GM23338 (cell line): ENCODE measurements at regions not wholly inside any gene's neighbourhood (a gene's known extent, or its start where the extent isn't known, plus 50 kb on each side); places are given as distances from the start of the nearest gene placed in this dataset.

Experiments used
- ATAC-seq: fragments of 200-7000 bp; cut with Tn5 transposase; 3 replicates; pipeline ENCODE4 v1.9.1; 2020
- DNase-seq: peaks from one replicate; pipeline ENCODE4 v3.0.0-alpha.2; 2015; ENCODE audit warnings: low spot score
- H2AFZ ChIP-seq: fragments of 200-600 bp; sonication (generic); 2 replicates; pipeline ENCODE4 v1.8.0; 2016; ENCODE audit warnings: antibody characterized with exemption, mild to moderate bottlenecking, moderate library complexity
- H3F3A ChIP-seq: fragments of 200-600 bp; sonication (generic); replicated peaks from 2 replicates; pipeline ENCODE4 v1.8.0; 2017; ENCODE audit warnings: antibody characterized with exemption, mixed run types, low read depth
- H3K27ac ChIP-seq: fragments of 200-600 bp; sonication (generic); 2 replicates; pipeline ENCODE4 v1.6.1; 2016; ENCODE audit warnings: low read depth
- H3K27me3 ChIP-seq: fragments of 200-600 bp; sonication (generic); 2 replicates; pipeline ENCODE4 v1.8.0; 2016; ENCODE audit warnings: mild to moderate bottlenecking, mixed run types, moderate library complexity; ENCODE audit not compliant: insufficient read depth
- H3K36me3 ChIP-seq: fragments of 200-600 bp; sonication (generic); 2 replicates; pipeline ENCODE4 v1.8.0; 2016; ENCODE audit warnings: mild to moderate bottlenecking; ENCODE audit not compliant: insufficient read depth
- H3K4me1 ChIP-seq: fragments of 200-600 bp; sonication (generic); 2 replicates; pipeline ENCODE4 v1.8.0; 2016; ENCODE audit warnings: mild to moderate bottlenecking, moderate library complexity; ENCODE audit not compliant: insufficient read depth
- H3K4me2 ChIP-seq: fragments of 200-600 bp; sonication (generic); 2 replicates; pipeline ENCODE4 v1.7.1; 2017; ENCODE audit warnings: mixed run types
- H3K4me3 ChIP-seq: fragments of 200-600 bp; sonication (generic); 2 replicates; pipeline ENCODE4 v1.6.1; 2016; ENCODE audit warnings: mixed run types
- H3K79me2 ChIP-seq: fragments of 200-600 bp; sonication (generic); replicated peaks from 2 replicates; pipeline ENCODE4 v1.8.0; 2017; ENCODE audit warnings: mild to moderate bottlenecking; ENCODE audit not compliant: insufficient read depth
- H3K9me2 ChIP-seq: fragments of 200-600 bp; sonication (generic); 2 replicates; pipeline ENCODE4 v1.8.0; 2017; ENCODE audit not compliant: insufficient read depth
- H4K20me1 ChIP-seq: fragments of 200-600 bp; sonication (generic); replicated peaks from 2 replicates; pipeline ENCODE4 v1.8.0; 2017; ENCODE audit warnings: mild to moderate bottlenecking; ENCODE audit not compliant: insufficient read depth
- H3K27ac Mint-ChIP-seq: 2 replicates; pipeline ENCODE4 v1.8.0; 2020; ENCODE audit warnings: inconsistent platforms, mild to moderate bottlenecking, moderate library complexity, mixed read lengths
- H3K27me3 Mint-ChIP-seq: 3 replicates; pipeline ENCODE4 v1.8.0; 2022; ENCODE audit warnings: low read depth, mild to moderate bottlenecking, moderate library complexity, mixed read lengths, inconsistent platforms; ENCODE audit not compliant: insufficient read depth, poor library complexity
- H3K36me3 Mint-ChIP-seq: 3 replicates; pipeline ENCODE4 v1.8.0; 2021; ENCODE audit warnings: low read depth, mild to moderate bottlenecking, inconsistent platforms, moderate library complexity, mixed read lengths
- H3K4me1 Mint-ChIP-seq: 3 replicates; pipeline ENCODE4 v1.8.0; 2020; ENCODE audit warnings: mild to moderate bottlenecking, inconsistent platforms, mixed read lengths
- H3K4me3 Mint-ChIP-seq: 3 replicates; pipeline ENCODE4 v1.8.0; 2021; ENCODE audit warnings: moderate library complexity, mild to moderate bottlenecking, inconsistent platforms, mixed read lengths
- H3K9me3 Mint-ChIP-seq: 3 replicates; pipeline ENCODE4 v1.8.0; 2020; ENCODE audit warnings: moderate library complexity, mild to moderate bottlenecking, inconsistent platforms, mixed read lengths
- CREB1 ChIP-seq: fragments of 250-450 bp; sonication (Bioruptor Pico); IDR thresholded peaks from 2 replicates; pipeline ENCODE4 v1.5.0; 2020; ENCODE audit warnings: low read depth, mild to moderate bottlenecking, moderate library complexity
- CTCF ChIP-seq, 2 experiments: fragments of 200-600 bp in 1 of 2; sonication (generic) in 1 of 2; conservative IDR thresholded peaks; 2 replicates each; pipeline versions ENCODE4 v1.5.1 to v1.6.1; 2016 to 2017; ENCODE audit warnings: antibody characterized with exemption in 2 of 2, low read depth in 2 of 2, mild to moderate bottlenecking in 2 of 2, moderate library complexity in 1 of 2
- ETS1 ChIP-seq: IDR thresholded peaks from 2 replicates; pipeline ENCODE4 v1.6.1; 2016; ENCODE audit warnings: antibody characterized with exemption
- EZH2 ChIP-seq: fragments of 200-600 bp; sonication (generic); IDR thresholded peaks from one replicate; pipeline ENCODE4 v1.8.0; 2017; ENCODE audit warnings: antibody characterized with exemption, mild to moderate bottlenecking, low read depth; ENCODE audit not compliant: unreplicated experiment
- EZH2phosphoT487 ChIP-seq: fragments of 200-600 bp; sonication (generic); IDR thresholded peaks from one replicate; pipeline ENCODE4 v1.8.1; 2018; ENCODE audit warnings: antibody characterized with exemption; ENCODE audit not compliant: unreplicated experiment
- JUNB ChIP-seq: IDR thresholded peaks from one replicate; pipeline ENCODE4 v1.6.1; 2016; ENCODE audit warnings: antibody characterized with exemption; ENCODE audit not compliant: unreplicated experiment
- NANOG ChIP-seq: IDR thresholded peaks from 2 replicates; pipeline ENCODE4 v1.6.1; 2016; ENCODE audit warnings: antibody characterized with exemption, borderline replicate concordance
- POLR2AphosphoS5 ChIP-seq: IDR thresholded peaks from 2 replicates; pipeline ENCODE4 v1.6.1; 2016; ENCODE audit warnings: antibody characterized with exemption, low read depth
- REST ChIP-seq: IDR thresholded peaks from one replicate; pipeline ENCODE4 v1.6.1; 2018; ENCODE audit warnings: antibody characterized with exemption; ENCODE audit not compliant: unreplicated experiment
- STAT1 ChIP-seq: IDR thresholded peaks from one replicate; pipeline ENCODE4 v1.6.1; 2016; ENCODE audit warnings: antibody characterized with exemption; ENCODE audit not compliant: unreplicated experiment
- ZNF114 ChIP-seq: fragments of 250-450 bp; sonication (Bioruptor Pico); IDR thresholded peaks from 2 replicates; pipeline ENCODE4 v1.5.0; 2020; ENCODE audit warnings: mild to moderate bottlenecking, moderate library complexity
- ZNF331 ChIP-seq: fragments of 250-450 bp; sonication (Bioruptor Pico); IDR thresholded peaks from 2 replicates; pipeline ENCODE4 v1.5.0; 2020; ENCODE audit warnings: low read depth, mild to moderate bottlenecking, moderate library complexity
- ZNF462 ChIP-seq: fragments of 250-450 bp; sonication (Bioruptor Pico); IDR thresholded peaks from 2 replicates; pipeline ENCODE4 v1.5.0; 2020; ENCODE audit warnings: mild to moderate bottlenecking, moderate library complexity

- no peak for TF ChIP-seq ZNF462
- TF ChIP-seq NANOG: no peak
Observed at GRCh38 chr7:42342381-42342780, 105.4 kb upstream of the GLI3 start (continued).

- ATAC-seq: no peak; the same call in 2 of the 3 replicates
- Mint-ChIP-seq H3K27ac (no peak overlapping the region), H3K4me1 (peaks cover 25% of the 10 kb centered on the region), H3K36me3 (no peaks in the 10 kb centered on the region), H3K27me3 (peaks cover 6% of the 10 kb centered on the region), H3K4me3 (no peak overlapping the region), H3K9me3 (no peaks in the 10 kb centered on the region)
- TF ChIP-seq JUNB (no peak), ETS1 (no peak), CTCF (conservative IDR thresholded peaks at IDR 0.05; ENCODE audit: low read depth in 2 of 2) (no peak), STAT1 (no peak), EZH2 (no peak), REST (no peak), POLR2AphosphoS5 (no peak), CREB1 (CRISPR knock-in tag) (no peak), ZNF331 (CRISPR knock-in tag) (no peak), EZH2phosphoT487 (no peak), ZNF114 (CRISPR knock-in tag) (no peak)
- no peak overlapping the region for H3K27ac ChIP-seq
- no peaks in the 10 kb centered on the region for H3K9me2 ChIP-seq
- no peaks in the 10 kb centered on the region for H4K20me1 ChIP-seq
- H3K79me2 ChIP-seq: no peaks in the 10 kb centered on the region
- no peak overlapping the region for H3K4me3 ChIP-seq
- H3K4me1 ChIP-seq: peaks cover 17% of the 10 kb centered on the region
- H3K36me3 ChIP-seq: no peaks in the 10 kb centered on the region
- no peaks in the 10 kb centered on the region for H3F3A ChIP-seq
- no peaks in the 10 kb centered on the region for H3K27me3 ChIP-seq
- no peak for DNase-seq
- no peak overlapping the region for H3K4me2 ChIP-seq
- H2AFZ ChIP-seq: peak overlapping the region; percentile 80
Observed at GRCh38 chr7:42340436-42340835, 103.4 kb upstream of the GLI3 start.
